Sigmoid colon (tissue), 4 donors: ENCODE measurements at regions not wholly inside any gene's neighbourhood (a gene's known extent, or its start where the extent isn't known, plus 50 kb on each side); places are given as distances from the start of the nearest gene placed in this dataset.

Experiments used
- EP300 ChIP-seq, 4 donors: sonication (generic); formaldehyde crosslinking; IDR thresholded peaks; one replicate each; pipeline ENCODE4 v1.6.1; 2017; ENCODE audit warnings: antibody characterized with exemption in 4 of 4
- TF ChIP-seq, protein P1 (sequence below), 4 experiments: fragments of 450-650 bp in 3 of 4; fragments of 200-600 bp in 1 of 4; IDR thresholded peaks; one replicate each; pipeline ENCODE4 v1.5.1; 2016 to 2019; ENCODE audit warnings: antibody characterized with exemption in 4 of 4, mild to moderate bottlenecking in 3 of 4, moderate library complexity in 2 of 4

DNA sequence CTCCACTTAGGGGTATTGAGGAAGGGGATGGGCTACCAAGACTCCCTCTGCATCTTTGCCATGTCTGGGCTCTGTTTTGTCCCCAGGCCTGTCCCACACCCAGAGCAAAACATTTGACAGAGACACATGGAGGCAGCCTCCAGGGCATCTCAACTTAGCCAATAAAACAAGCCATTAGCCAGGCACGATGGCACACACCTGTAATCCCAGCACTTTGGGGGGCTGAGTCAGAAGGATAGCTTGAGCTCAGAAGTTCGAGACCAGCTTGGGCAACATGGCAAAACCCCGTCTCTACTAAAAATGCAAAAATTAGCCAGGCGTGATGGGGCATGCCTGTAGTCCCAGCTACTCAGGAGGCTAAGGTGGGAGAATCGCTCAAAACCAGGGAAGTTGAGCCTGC, 120.3 kb upstream of the IPO9 start:
- TF ChIP-seq, protein P1, sequence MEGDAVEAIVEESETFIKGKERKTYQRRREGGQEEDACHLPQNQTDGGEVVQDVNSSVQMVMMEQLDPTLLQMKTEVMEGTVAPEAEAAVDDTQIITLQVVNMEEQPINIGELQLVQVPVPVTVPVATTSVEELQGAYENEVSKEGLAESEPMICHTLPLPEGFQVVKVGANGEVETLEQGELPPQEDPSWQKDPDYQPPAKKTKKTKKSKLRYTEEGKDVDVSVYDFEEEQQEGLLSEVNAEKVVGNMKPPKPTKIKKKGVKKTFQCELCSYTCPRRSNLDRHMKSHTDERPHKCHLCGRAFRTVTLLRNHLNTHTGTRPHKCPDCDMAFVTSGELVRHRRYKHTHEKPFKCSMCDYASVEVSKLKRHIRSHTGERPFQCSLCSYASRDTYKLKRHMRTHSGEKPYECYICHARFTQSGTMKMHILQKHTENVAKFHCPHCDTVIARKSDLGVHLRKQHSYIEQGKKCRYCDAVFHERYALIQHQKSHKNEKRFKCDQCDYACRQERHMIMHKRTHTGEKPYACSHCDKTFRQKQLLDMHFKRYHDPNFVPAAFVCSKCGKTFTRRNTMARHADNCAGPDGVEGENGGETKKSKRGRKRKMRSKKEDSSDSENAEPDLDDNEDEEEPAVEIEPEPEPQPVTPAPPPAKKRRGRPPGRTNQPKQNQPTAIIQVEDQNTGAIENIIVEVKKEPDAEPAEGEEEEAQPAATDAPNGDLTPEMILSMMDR (IDR thresholded peaks at IDR 0.05) = no peak
- TF ChIP-seq EP300 (IDR thresholded peaks at IDR 0.05) = no peak
